Neutrophil (primary cell): ENCODE measurements at regions not wholly inside any gene's neighbourhood (a gene's known extent, or its start where the extent isn't known, plus 50 kb on each side); places are given as distances from the start of the nearest gene placed in this dataset.
"Not testable (repeated sequence)": the region's sequence is repeated elsewhere in the genome, so short reads cannot be mapped to it uniquely, and the experiment has no call there.

Experiments
- H3K27ac ChIP-seq: fragments of 200-600 bp; sonication (generic); 2 replicates; pipeline ENCODE4 v1.5.1; 2016; ENCODE audit warnings: mild to moderate bottlenecking, moderate library complexity
- H3K27me3 ChIP-seq: fragments of 200-600 bp; sonication (generic); 2 replicates; pipeline ENCODE4 v1.6.0; 2016; ENCODE audit warnings: mild to moderate bottlenecking
- H3K36me3 ChIP-seq: fragments of 200-600 bp; sonication (generic); 2 replicates; pipeline ENCODE4 v1.5.1; 2017
- H3K4me1 ChIP-seq, 2 experiments: fragments of 200-600 bp in 1 of 2; sonication (generic) in 1 of 2; 1 replicate in 1 of 2; 2 replicates in 1 of 2; pipeline versions ENCODE4 v1.5.1 to v1.6.1; 2013 to 2016; ENCODE audit warnings: low read depth in 1 of 2, low read length in 1 of 2, mild to moderate bottlenecking in 1 of 2, moderate library complexity in 1 of 2; ENCODE audit not compliant: control insufficient read depth in 1 of 2, insufficient read depth in 1 of 2
- H3K4me3 ChIP-seq, 2 experiments: fragments of 200-600 bp in 1 of 2; sonication (generic) in 1 of 2; 1 replicate in 1 of 2; 2 replicates in 1 of 2; pipeline ENCODE4 v1.5.1; 2013 to 2016; ENCODE audit warnings: low read depth in 1 of 2, low read length in 1 of 2, mild to moderate bottlenecking in 1 of 2, moderate library complexity in 1 of 2
- H3K9me3 ChIP-seq: fragments of 200-600 bp; sonication (generic); 2 replicates; pipeline ENCODE4 v1.5.1; 2016
- TF ChIP-seq, protein P1 (sequence below): fragments of 200-600 bp; sonication (generic); IDR thresholded peaks from 2 replicates; pipeline ENCODE4 v1.5.1; 2016; ENCODE audit warnings: antibody characterized with exemption

DNA sequence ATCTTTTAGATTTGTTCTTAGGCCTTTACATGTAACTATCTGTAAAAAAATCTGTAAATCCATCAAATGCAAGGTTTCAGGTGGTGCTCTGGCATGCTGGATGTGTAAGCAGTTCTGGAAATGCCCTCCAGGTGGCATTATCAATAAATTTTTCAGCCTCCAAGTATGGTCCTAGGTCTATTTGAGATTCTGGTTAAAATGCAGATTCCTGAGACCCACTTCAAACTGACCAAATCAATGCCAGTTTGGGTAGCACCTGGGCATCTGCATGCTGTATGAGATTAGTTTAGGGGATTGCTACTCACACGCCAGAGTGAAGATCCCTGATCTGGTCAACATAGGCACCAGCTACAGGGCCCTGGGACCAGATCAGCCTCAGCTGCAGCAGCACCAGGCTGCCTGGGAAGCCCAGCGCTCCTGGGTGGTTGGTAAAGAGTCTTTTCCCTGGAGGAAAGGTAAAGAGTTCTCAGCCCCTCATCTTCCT is 507.3 kb upstream of the CITED2 start:
- no peak overlapping the region for H3K4me3 ChIP-seq
- no peaks in the 10 kb centered on the region for H3K9me3 ChIP-seq
- H3K27me3 ChIP-seq: no peaks in the 10 kb centered on the region
- peaks cover 21 to 25% of the 10 kb centered on the region in 2 experiments for H3K4me1 ChIP-seq
- TF ChIP-seq, protein P1, sequence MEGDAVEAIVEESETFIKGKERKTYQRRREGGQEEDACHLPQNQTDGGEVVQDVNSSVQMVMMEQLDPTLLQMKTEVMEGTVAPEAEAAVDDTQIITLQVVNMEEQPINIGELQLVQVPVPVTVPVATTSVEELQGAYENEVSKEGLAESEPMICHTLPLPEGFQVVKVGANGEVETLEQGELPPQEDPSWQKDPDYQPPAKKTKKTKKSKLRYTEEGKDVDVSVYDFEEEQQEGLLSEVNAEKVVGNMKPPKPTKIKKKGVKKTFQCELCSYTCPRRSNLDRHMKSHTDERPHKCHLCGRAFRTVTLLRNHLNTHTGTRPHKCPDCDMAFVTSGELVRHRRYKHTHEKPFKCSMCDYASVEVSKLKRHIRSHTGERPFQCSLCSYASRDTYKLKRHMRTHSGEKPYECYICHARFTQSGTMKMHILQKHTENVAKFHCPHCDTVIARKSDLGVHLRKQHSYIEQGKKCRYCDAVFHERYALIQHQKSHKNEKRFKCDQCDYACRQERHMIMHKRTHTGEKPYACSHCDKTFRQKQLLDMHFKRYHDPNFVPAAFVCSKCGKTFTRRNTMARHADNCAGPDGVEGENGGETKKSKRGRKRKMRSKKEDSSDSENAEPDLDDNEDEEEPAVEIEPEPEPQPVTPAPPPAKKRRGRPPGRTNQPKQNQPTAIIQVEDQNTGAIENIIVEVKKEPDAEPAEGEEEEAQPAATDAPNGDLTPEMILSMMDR: no peak
- H3K27ac ChIP-seq: no peak overlapping the region
- no peaks in the 10 kb centered on the region for H3K36me3 ChIP-seq

- TF ChIP-seq, protein P1: no peak
Observed at GRCh38 chr6:139881236-139881635, 506.8 kb upstream of the CITED2 start.

GRCh38 chr6:139879823-139880356 is 505.4 kb upstream of the CITED2 start:
- Histone ChIP-seq H3K27me3 (no peaks in the 10 kb centered on the region), H3K27ac (no peak overlapping the region), H3K4me1 (peaks cover 11 to 13% of the 10 kb centered on the region in 2 experiments), H3K4me3 (no peak overlapping the region), H3K36me3 (no peaks in the 10 kb centered on the region), H3K9me3 (no peaks in the 10 kb centered on the region)
- TF ChIP-seq, protein P1: no peak

More at GRCh38 chr6:139881236-139881635, 506.8 kb upstream of the CITED2 start:
- Histone ChIP-seq H3K4me1 (peaks cover 21 to 23% of the 10 kb centered on the region in 2 experiments), H3K27me3 (no peaks in the 10 kb centered on the region), H3K4me3 (no peak overlapping the region), H3K27ac (no peak overlapping the region), H3K9me3 (no peaks in the 10 kb centered on the region), H3K36me3 (no peaks in the 10 kb centered on the region)

- H3K4me1 ChIP-seq: peaks cover 9 to 12% of the 10 kb centered on the region in 2 experiments
- H3K4me3 ChIP-seq, H3K27me3 ChIP-seq, H3K27ac ChIP-seq, H3K9me3 ChIP-seq, H3K36me3 ChIP-seq: not testable (repeated sequence)
Observed at GRCh38 chr6:139879241-139879640, 504.8 kb upstream of the CITED2 start.

DNA sequence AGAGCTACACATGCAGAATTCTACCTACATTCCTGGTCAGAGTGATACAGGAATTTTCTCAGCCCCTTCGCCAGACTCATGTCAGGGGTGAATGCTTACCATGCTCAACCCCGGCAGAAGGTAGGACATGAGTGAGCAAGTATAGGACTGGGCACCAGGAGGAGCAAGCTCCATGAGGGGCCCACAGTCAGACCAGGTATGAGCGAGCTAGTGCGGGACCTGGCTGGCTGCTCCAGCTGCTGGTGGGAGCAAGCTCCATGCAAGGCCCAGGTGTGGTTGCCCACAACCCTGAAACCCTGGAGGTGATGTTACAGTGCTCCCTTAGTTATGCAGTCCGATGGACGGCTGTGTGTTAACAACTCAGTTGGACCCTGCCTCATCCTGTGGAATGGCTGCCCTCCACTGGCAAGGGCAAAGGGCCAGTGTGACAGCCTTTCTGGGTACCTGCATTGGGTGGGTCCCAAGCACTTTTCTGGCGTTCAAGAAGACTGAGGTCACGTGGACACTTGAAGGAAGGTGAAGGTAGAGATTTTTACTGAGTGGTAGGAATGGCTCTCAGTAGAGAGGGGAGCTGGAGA is 503.5 kb upstream of the CITED2 start:
- no peaks in the 10 kb centered on the region for H3K27me3 ChIP-seq

GRCh38 chr6:139872665-139873064 is 498.2 kb upstream of the CITED2 start:
- Histone ChIP-seq H3K9me3 (no peaks in the 10 kb centered on the region), H3K4me3 (no peak overlapping the region), H3K27me3 (no peaks in the 10 kb centered on the region), H3K27ac (no peak overlapping the region), H3K36me3 (no peaks in the 10 kb centered on the region), H3K4me1 (peaks cover 11 to 20% of the 10 kb centered on the region in 2 experiments)
- TF ChIP-seq, protein P1: no peak

More for the DNA sequence above, 503.5 kb upstream of the CITED2 start:
- Histone ChIP-seq H3K9me3 (no peaks in the 10 kb centered on the region), H3K27ac (no peak overlapping the region), H3K36me3 (no peaks in the 10 kb centered on the region), H3K4me1 (peaks cover 0 to under 1% of the 10 kb centered on the region in 2 experiments), H3K4me3 (no peak overlapping the region)
- TF ChIP-seq, protein P1: no peak
